ENCODE measurements at regions not wholly inside any gene's neighbourhood (a gene's known extent, or its start where the extent isn't known, plus 50 kb on each side); places are given as distances from the start of the nearest gene placed in this dataset.

- no peak for TF ChIP-seq EZH2 (IDR thresholded peaks at IDR 0.05)
- TF ChIP-seq POLR2AphosphoS5 (IDR thresholded peaks at IDR 0.05; ENCODE audit: borderline replicate concordance, low read depth, low read length): 0 out of 2 replicates have a peak, but pooled peaks have one; percentile 52
- no peak for TF ChIP-seq FOXP2 (optimal IDR thresholded peaks at IDR 0.05; ENCODE audit: control extremely low read depth, extremely low read length, insufficient read depth)
Measured at GRCh38 chr7:94223375-94224084, 171.2 kb upstream of the COL1A2 start.

Data from SK-N-MC (cell line).